ENCODE measurements at regions not wholly inside any gene's neighbourhood (a gene's known extent, or its start where the extent isn't known, plus 50 kb on each side); places are given as distances from the start of the nearest gene placed in this dataset.
A peak's percentile ranks its signal among the peaks of the same experiment; 100 is the strongest.

- 45% methylated on average over 1 of the region's 1 CpG for WGBS (ENCODE audit: missing lambda C conversion rate)
- TF ChIP-seq SMC3 (IDR thresholded peaks at IDR 0.05): peak; percentile 50; the same call in 1 of the 3 replicates
- TF ChIP-seq RARB (CRISPR knock-in tag; IDR thresholded peaks at IDR 0.05): no peak
- no peak for TF ChIP-seq NFE2L2 (conservative IDR thresholded peaks at IDR 0.05; ENCODE audit: low read length)
- TF ChIP-seq GATA3 (IDR thresholded peaks at IDR 0.05; ENCODE audit: borderline replicate concordance): no peak
- TF ChIP-seq MYC (IDR thresholded peaks at IDR 0.05; ENCODE audit: borderline replicate concordance, low read length): no peak
- TF ChIP-seq REST (IDR thresholded peaks at IDR 0.05): no peak
- TF ChIP-seq TP53 (CRISPR knock-in tag; IDR thresholded peaks at IDR 0.05): no peak
- no peak for TF ChIP-seq ZNF302 (CRISPR knock-in tag; IDR thresholded peaks at IDR 0.05)
- TF ChIP-seq ZC3H11A (IDR thresholded peaks at IDR 0.05): no peak
- no peak for TF ChIP-seq RNF2 (IDR thresholded peaks at IDR 0.05; ENCODE audit: borderline replicate concordance, low read depth)
- no peak for TF ChIP-seq FOXS1 (CRISPR knock-in tag; IDR thresholded peaks at IDR 0.05)
- TF ChIP-seq HEYL (CRISPR knock-in tag; IDR thresholded peaks at IDR 0.05): no peak
- peak; percentile 49 to 51 for TF ChIP-seq RAD21 (conservative IDR thresholded peaks at IDR 0.05 in 1 of 2, IDR thresholded peaks at IDR 0.05 in 1 of 2)
- TF ChIP-seq CTCF (IDR thresholded peaks at IDR 0.05): peak; percentile 41; the same call in 2 of the 3 replicates
- Histone ChIP-seq H3K4me3 (no peak overlapping the region), H3K4me1 (peaks cover 7% of the 10 kb centered on the region; the same call in 1 of the 3 replicates), H3K27ac (no peak overlapping the region), H3K4me2 (no peak overlapping the region), H3K9me3 (no peaks in the 10 kb centered on the region)
- CTCF ChIA-PET: interaction anchor here (1.5 to 1.6 kb wide), 2 partner anchors 14 to 179 kb away, joined by 3 to 4 read pairs; no protein-coding TSS in a partner anchor
- DNase-seq (ENCODE audit: low read depth in 1 of 2, low spot score in 1 of 2) (peak in 1 of 2 experiments; percentile 34), ATAC-seq (peak; percentile 51 to 75; a peak in 3 of 6 replicates), FAIRE-seq (no peak)
- POLR2A ChIA-PET: no interaction called here
These were observed 213.0 kb downstream of the SP3 start for GRCh38 chr2:173752152-173752551.

- H3K4me2 ChIP-seq: no peak overlapping the region
- no peak for FAIRE-seq
- no peaks in the 10 kb centered on the region for H3K9me3 ChIP-seq
- TF ChIP-seq NFE2L2 (conservative IDR thresholded peaks at IDR 0.05; ENCODE audit: low read length) (no peak), NR3C1 (IDR thresholded peaks at IDR 0.05) (no peak), CBX2 (IDR thresholded peaks at IDR 0.05; ENCODE audit: borderline replicate concordance, low read depth) (no peak), EHMT2 (IDR thresholded peaks at IDR 0.05; ENCODE audit: low read depth) (no peak), POLR2AphosphoS2 (conservative IDR thresholded peaks at IDR 0.05; ENCODE audit: low read length) (no peak), RARB (CRISPR knock-in tag; IDR thresholded peaks at IDR 0.05) (no peak), SREBF2 (IDR thresholded peaks at IDR 0.05) (no peak), GATA3 (IDR thresholded peaks at IDR 0.05; ENCODE audit: borderline replicate concordance) (no peak), MAX (IDR thresholded peaks at IDR 0.05) (no peak), HES2 (IDR thresholded peaks at IDR 0.05) (no peak), ATOH8 (CRISPR knock-in tag; IDR thresholded peaks at IDR 0.05; ENCODE audit: low read depth) (no peak), CBX8 (IDR thresholded peaks at IDR 0.05) (no peak)
- WGBS (ENCODE audit: missing lambda C conversion rate): 78% methylated on average over 5 of the region's 5 CpGs
- no peak for ATAC-seq
- H3K27ac ChIP-seq: no peak overlapping the region
- CTCF ChIA-PET: interaction anchor here (0.6 to 1.6 kb wide), 3 partner anchors 12 to 234 kb away, joined by 3 to 4 read pairs (median 3); no protein-coding TSS in a partner anchor
- POLR2A ChIA-PET: no interaction called here
- peaks cover 7% of the 10 kb centered on the region; the same call in 1 of the 3 replicates for H3K4me1 ChIP-seq
- DNase-seq (ENCODE audit: low read depth in 1 of 2, low spot score in 1 of 2): no peak
- no peak overlapping the region for H3K4me3 ChIP-seq
These were observed 211.7 kb downstream of the SP3 start for GRCh38 chr2:173753441-173753840.

All from A549 (cell line).